Ovary (tissue), 7 donors: ENCODE measurements at regions not wholly inside any gene's neighbourhood (a gene's known extent, or its start where the extent isn't known, plus 50 kb on each side); places are given as distances from the start of the nearest gene placed in this dataset.

Experiments
- DNase-seq, 5 donors: peaks; one replicate each; pipeline ENCODE4 v3.0.0-alpha.2; 2019 to 2020
- H3K27ac ChIP-seq, 2 donors: fragments of 200-600 bp; one replicate each; pipeline versions ENCODE4 v1.5.1 to v1.8.0; 2019 to 2022
- H3K27me3 ChIP-seq: fragments of 200-600 bp; one replicate; pipeline ENCODE4 v1.8.0; 2022
- H3K36me3 ChIP-seq: fragments of 200-600 bp; sonication (generic); one replicate; pipeline ENCODE4 v1.5.1; 2019
- H3K4me1 ChIP-seq: one replicate; pipeline ENCODE4 v1.8.1; 2013; ENCODE audit warnings: mild to moderate bottlenecking, moderate library complexity; ENCODE audit not compliant: insufficient read depth
- H3K4me3 ChIP-seq: fragments of 200-600 bp; sonication (generic); one replicate; pipeline ENCODE4 v1.5.1; 2017
- H3K9me3 ChIP-seq, 2 donors: fragments of 200-600 bp in 1 of 2; sonication (generic) in 1 of 2; one replicate each; pipeline versions ENCODE4 v1.5.1 to v1.8.1; 2013 to 2019; ENCODE audit warnings: mild to moderate bottlenecking in 1 of 2, moderate library complexity in 1 of 2
- CTCF ChIP-seq, 3 donors: fragments of 450-650 bp in 2 of 3; fragments of 200-600 bp in 1 of 3; IDR thresholded peaks; one replicate each; pipeline versions ENCODE4 v1.5.1 to v1.8.0; 2016 to 2022; ENCODE audit warnings: antibody characterized with exemption in 3 of 3, mild to moderate bottlenecking in 1 of 3
- EP300 ChIP-seq: sonication (generic); formaldehyde crosslinking; IDR thresholded peaks from one replicate; pipeline ENCODE4 v1.6.1; 2017; ENCODE audit warnings: antibody characterized with exemption
- POLR2A ChIP-seq: fragments of 450-650 bp; IDR thresholded peaks from one replicate; pipeline ENCODE4 v1.6.1; 2017; ENCODE audit warnings: antibody characterized with exemption, mild to moderate bottlenecking, moderate library complexity
- whole genome bisulfite sequencing, 3 donors: extraction: QIAGEN DNeasy Blood & Tissue Kit in 1 of 3; methylation state at CpG; one replicate each; pipeline versions ENCODE4 v1.1.5 to v1.1.7; 2013 to 2017; 5-methylcytosine and 5-hydroxymethylcytosine counted together
- intact Hi-C, 4 donors: fragments of 100-400 bp; cut with DNase I; formaldehyde crosslinking; loops; one replicate each; pipeline versions ENCODE4 v1.11.0 to v1.15.1; 2022 to 2023
- donor health status: DM: no; HTN: no; CAD: no; lungs with moderate emphysema.
- donor health status: DM: no; HTN: no; CAD: no.
- donor health status: Bipolar disorder and iron deficiency.
- donor health status: DM: no; HTN: no; CAD: no.
- donor health status: DM: yes; HTN: yes; CAD: no.

- DNase-seq: no peak
- H3K4me1 ChIP-seq: no peaks in the 10 kb centered on the region
Measured at GRCh38 chr3:72664184-72664975, 183.9 kb downstream of the SHQ1 start.

GRCh38 chr3:72663429-72663828 is 184.8 kb downstream of the SHQ1 start:
- Histone ChIP-seq H3K4me1 (no peaks in the 10 kb centered on the region), H3K27me3 (no peaks in the 10 kb centered on the region), H3K4me3 (no peak overlapping the region), H3K27ac (no peak overlapping the region), H3K36me3 (no peaks in the 10 kb centered on the region), H3K9me3 (no peaks in the 10 kb centered on the region)
- WGBS, 3 donors: 82 to 86% (median 85%) methylated on average over 4 of the region's 4 CpGs
- DNase-seq: no peak
- intact Hi-C loops: no loop called here
- no peak for TF ChIP-seq EP300
- no peak for TF ChIP-seq CTCF (IDR thresholded peaks at IDR 0.05)
- TF ChIP-seq POLR2A: no peak

More at GRCh38 chr3:72664184-72664975, 183.9 kb downstream of the SHQ1 start:
- H3K27ac ChIP-seq: no peak overlapping the region
- no peak for TF ChIP-seq EP300
- TF ChIP-seq POLR2A: no peak
- TF ChIP-seq CTCF (IDR thresholded peaks at IDR 0.05): no peak
- no peaks in the 10 kb centered on the region for H3K36me3 ChIP-seq
- intact Hi-C loops: no loop called here
- H3K9me3 ChIP-seq: no peaks in the 10 kb centered on the region
- H3K27me3 ChIP-seq: no peaks in the 10 kb centered on the region
- WGBS, 3 donors: 83 to 93% (median 86%) methylated on average over 3 of the region's 3 CpGs
- H3K4me3 ChIP-seq: no peak overlapping the region

DNA sequence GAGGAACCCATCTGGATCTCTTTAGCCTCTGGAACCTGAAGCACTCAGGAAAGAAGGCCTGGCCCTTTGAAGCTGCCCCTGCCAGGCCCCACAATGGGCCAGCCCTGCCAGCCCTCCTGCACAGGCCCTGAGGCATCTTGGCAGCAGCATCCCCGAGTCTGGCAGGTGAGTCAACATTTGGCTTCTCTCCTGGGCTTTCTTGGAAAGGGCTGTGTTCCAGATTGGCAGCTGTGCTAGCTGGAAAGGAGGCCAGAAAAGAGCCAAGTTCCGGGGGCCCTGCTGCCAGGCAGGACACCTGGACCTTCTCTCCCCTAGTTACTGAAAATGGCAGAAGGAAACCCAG is 187.2 kb downstream of the SHQ1 start:
- DNase-seq: peak in 2 of 5 donors; percentile 22 to 35
- 10 to 17% (median 11%) methylated on average over 2 of the region's 2 CpGs for WGBS, 3 donors
- no peak overlapping the region for H3K4me3 ChIP-seq
- no peaks in the 10 kb centered on the region for H3K36me3 ChIP-seq
- intact Hi-C loops: no loop called here
- TF ChIP-seq CTCF (IDR thresholded peaks at IDR 0.05) (no peak), POLR2A (no peak), EP300 (no peak)
- no peaks in the 10 kb centered on the region for H3K4me1 ChIP-seq
- H3K9me3 ChIP-seq: no peaks in the 10 kb centered on the region
- no peaks in the 10 kb centered on the region for H3K27me3 ChIP-seq
- no peak overlapping the region for H3K27ac ChIP-seq

- H3K27ac ChIP-seq: no peak overlapping the region
- 89 to 91% (median 89%) methylated on average over 5 of the region's 5 CpGs for WGBS, 3 donors
- H3K27me3 ChIP-seq: no peaks in the 10 kb centered on the region
- intact Hi-C loops: no loop called here
- H3K36me3 ChIP-seq: no peaks in the 10 kb centered on the region
- no peaks in the 10 kb centered on the region for H3K4me1 ChIP-seq
- no peak overlapping the region for H3K4me3 ChIP-seq
- no peak for TF ChIP-seq EP300
- TF ChIP-seq POLR2A: no peak
- no peak for TF ChIP-seq CTCF (IDR thresholded peaks at IDR 0.05)
- DNase-seq: no peak
- H3K9me3 ChIP-seq: no peaks in the 10 kb centered on the region
Measured at GRCh38 chr3:72660270-72661114, 187.8 kb downstream of the SHQ1 start.
